D341Med (cell line): ENCODE measurements at regions not wholly inside any gene's neighbourhood (a gene's known extent, or its start where the extent isn't known, plus 50 kb on each side); places are given as distances from the start of the nearest gene placed in this dataset.
"Not testable (repeated sequence)": the region's sequence is repeated elsewhere in the genome, so short reads cannot be mapped to it uniquely, and the experiment has no call there.

ENCODE experiments used
- DNase-seq: peaks from one replicate; pipeline ENCODE4 v3.0.0; 2012; ENCODE audit warnings: low spot score

DNA sequence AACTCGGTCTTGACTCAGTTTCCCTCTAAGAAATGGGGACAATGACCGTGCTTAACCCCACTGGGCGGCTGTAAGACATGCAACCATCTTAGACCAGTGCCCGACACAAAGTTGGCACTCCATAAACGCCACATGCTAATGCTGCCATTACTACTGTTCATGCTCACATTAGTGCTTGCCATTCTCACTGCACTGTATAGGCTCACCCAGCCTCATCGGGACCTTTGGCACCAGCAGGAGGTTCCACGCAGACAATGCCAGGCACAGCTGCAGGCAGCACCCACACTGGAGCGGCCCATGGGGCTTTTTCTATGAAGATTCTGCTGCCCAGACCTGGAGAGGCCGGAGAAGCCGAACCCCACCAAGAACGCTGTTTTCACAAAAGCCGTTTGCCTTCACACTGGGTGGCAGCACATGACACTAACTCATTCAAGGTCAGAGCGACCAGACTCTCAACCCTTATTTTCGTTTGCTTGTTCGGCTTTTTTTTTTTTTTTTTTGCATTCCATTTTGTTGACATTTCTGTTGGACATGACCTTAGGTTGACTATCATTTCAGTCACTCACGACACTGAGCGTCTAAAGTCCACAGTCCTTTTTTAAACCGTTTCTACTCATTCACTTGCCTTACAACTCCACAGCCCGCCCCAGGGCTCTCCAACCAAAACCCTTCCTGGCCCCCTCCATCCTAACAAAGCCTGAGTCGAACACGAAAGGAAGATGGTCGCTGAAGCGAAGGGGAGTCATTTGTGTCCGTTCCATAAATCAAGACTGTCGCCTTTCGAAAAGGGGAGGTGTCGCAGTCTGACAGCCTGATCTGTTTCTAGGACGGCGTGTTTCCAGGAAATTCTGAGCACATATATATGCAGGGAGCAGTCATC, 124.4 kb upstream of the RNF32 start:
- no peak for DNase-seq

DNA sequence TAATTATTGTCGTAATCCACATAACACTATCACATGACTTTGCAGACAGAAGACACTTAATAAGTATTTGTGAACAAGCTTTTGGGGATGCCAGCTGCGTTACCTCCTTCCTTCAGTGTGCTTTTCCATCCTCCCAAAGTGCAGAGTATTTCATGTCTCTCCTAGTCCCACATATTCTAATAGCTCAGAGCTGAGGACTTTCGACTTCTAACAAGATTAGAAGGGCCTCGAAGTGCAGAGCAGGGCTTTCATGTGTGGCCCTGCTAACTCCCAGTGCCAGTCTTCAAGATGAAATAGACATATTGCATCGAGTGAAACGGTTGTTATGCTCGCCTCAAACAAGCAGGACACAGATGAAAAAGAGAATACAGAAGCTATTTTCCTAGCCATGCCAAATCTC, 125.7 kb upstream of the RNF32 start:
- DNase-seq = no peak

DNA sequence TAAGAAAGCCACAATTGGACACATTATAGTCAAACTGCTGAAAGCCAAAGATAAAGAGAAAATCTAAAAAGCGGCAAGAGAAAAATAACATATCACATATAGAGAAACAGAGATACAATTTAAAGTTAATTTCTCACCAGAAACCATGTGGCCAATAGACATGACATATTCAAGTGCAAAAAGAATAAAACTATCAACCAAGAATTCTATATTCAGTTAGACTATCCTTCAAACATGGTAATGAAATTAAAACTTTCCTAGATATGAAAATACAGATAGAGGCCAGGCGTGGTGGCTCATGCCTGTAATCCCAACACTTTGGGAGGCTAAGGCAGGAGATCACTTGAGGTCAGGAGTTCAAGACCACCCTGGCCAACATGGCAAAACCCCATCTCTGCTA, 129.1 kb upstream of the RNF32 start:
- no peak for DNase-seq

DNA sequence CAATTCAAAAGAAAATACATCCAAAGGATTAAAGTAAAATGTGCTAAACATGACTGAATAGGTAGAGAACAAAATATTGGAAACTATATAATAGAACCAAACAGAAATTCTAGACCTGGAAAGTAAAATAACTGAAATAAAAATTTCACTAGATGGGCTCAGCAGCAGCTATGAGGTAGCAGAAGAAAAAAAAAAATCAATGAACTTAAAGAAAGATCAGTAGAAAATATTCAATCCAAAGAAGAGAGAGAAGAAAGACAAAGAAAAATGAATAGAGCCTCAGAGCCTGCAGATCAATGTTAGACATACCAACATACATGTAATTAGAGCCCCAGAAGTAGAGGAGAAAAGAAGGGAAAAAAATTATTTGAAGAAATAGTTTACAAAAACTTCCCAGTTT, 129.6 kb upstream of the RNF32 start:
- no peak for DNase-seq

DNA sequence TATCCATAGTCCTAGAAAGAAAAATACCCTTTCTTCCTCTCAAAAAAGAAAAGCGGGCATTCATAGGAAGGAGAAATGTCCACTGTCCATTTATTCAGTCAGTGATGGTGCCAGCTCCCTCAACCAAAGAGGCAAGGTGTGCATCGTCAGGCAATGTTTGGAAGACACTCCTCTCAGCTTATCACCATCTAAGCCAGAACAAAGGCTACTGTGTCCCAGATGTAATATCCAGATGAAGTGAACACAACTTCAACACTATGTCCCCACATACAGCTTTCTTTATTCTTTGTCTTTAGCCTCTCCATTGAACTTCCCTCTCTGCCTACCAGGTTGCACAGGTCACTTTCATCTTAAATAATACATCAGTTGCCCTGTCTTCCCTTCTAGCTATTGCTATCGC, 131.4 kb upstream of the RNF32 start:
- no peak for DNase-seq

DNA sequence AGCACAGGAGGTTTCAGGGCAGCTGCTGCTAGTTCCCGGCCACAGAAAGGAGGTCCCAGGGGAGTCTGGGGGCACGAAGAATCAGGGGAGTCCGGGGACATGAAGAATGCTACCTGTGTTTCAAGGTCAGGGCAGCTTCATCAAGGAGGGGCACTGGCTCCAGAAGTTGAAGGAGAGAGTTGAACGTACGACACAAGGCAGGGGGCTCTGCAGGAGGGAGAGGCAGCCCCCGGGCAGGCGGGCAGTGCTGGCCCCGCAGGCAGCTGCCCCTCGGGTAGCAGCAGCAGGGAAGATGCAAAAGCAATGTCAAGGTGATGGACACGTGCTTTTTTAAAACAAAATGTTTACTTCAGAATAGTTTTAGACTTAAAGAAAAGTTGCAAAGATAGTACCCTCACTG, 134.7 kb upstream of the RNF32 start:
- no peak for DNase-seq

DNA sequence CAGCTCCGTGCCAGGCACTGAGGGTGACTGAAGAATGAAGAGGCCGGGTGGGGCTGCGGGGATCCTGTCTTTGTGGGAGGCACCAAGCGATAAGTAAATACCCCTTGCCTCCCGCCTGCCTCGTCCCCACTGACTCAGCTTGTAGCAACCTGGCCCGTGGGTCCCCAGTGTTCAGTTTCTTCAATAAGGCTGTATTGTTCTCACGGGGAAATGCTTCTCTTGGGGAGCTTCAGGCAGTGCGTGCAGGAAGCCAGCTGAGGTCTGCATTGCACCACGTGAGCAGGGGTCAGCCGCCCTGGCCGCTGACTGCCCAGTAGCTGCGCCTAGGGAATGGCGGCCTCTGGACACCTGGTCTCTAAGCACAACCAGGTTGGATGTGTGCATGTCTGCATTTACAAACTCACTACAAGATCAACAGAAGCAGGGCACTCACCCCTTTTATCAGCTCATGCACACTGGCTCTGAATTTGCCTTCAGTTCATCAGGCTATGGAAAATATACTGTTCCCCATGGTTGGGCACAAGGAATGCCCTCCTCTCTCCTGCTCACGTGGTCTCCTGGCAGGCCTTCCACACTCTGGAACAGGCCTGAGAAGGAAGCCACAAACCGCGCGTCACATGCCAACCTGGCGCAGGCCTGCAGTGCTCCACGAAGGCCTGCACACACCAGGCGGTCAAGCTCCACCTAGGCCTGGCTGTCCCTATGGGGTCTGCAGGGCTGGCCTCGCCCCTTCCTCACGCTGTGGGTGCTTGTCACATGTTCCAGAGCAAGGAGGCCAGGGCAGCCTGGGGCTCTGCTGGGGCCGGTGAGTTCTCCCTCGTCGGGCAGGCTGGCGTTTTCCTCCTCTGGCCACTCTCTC, 135.7 kb upstream of the RNF32 start:
- DNase-seq = no peak

DNA sequence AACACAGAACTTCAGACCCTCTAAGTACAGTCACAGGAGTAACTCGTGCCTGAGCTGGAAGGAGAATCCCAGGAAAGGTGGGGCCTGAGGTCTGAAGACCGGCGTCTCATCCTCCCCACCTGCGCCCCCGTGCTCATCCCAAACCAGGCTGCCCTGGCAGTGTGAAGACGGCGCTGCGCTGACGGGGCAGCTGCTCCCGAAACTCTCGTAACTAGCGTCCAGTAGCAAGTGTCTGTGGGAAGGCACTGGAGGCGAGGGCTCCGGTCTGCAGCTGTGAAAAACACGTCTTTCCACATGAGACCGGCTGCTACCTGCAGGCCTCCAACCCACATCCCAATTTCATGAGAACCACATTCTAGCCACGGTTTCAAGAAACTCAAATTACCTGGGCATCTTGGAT, 136.6 kb upstream of the RNF32 start:
- DNase-seq = no peak

DNA sequence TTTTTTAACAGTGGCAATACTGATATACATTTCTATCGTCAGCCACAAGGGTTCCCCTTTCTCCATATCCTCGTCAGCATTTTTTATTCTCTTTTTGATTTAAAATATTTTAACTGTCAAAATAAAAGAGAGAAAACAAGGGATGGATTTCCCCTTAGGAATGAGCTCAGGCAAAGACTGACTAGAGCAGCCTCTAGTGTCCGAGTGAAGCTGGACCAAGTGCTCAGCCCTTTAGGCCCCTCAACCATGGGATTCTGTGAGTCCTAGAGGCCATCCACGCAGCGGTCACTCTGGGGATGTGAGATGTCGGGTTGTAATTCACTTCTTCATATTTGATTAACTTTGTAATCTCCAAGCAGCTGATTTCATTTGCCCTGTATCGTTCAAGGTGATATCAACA, 137.4 kb upstream of the RNF32 start:
- DNase-seq = no peak

DNA sequence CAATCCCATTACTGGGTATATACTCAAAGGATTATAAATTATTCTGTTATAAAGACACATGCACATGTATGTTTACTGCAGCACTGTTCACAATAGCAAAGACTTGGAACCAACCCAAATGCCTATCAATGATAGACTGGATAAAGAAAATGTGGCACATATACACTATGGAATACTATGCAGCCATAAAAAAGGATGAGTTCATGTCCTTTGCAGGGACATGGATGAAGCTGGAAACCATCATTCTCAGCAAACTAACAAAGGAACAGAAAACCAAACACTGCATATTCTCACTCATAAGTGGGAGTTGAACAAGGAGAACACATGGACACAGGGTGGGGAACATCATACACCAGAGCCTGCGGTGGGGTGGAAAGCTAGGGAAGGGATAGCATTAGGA, 138.8 kb upstream of the RNF32 start:
- not testable (repeated sequence) for DNase-seq

DNA sequence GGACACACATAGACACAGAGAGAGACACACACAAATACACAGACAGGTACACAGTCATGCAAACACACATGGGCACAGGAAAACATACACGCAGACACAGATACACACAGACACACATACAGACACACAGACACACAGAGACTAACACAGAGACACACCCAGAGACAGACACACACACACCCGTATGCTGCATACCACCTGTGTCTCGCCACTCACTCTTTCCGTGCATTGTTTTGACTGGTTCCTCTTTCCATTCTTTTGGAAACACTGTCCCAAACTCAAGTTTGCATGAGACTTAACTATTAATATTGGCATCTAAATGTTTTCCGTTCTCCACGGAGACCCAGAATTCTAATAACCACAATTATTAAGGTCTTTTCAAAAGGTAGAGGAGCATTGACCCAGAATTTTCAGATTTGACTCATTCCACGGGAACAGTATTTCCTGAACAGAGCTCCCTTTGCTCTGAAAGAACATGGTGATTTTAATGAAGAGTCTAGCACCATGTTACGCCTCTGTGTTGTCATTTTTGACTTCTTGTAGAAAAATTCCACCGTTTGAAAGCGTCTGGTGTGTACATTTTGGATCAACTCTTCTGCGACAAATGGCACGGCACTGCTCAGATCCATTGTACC, 141.2 kb upstream of the RNF32 start:
- no peak for DNase-seq

DNA sequence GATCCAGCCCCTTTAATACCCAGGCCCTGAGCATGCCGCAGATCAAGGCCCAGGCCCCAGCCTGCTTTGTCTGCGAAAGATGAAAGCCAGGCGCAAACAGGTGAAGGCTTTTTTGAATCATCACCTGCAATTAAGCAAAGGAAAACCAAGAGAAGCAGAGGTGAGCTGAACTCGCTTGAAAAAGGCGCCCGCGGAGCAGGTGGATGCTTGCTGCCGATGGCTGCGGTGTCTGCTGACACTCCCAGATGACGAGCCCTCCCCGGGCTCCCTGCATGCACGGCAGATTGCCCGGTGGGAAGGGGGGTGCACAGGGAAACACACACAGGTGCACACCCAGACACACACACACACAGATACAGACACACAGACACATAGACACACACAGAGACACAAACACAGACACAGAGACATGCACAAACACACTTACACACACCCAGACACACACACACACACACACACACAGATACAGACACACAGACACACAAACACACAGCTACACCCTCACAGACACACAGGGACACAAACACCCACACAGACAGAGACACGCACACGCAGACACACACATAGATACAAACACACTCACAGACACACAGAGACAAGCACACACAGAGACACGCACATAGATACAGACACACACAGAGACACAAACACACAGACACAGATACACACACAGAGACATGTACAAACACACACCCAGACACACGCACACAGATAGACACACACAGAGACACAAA, 142.6 kb upstream of the RNF32 start:
- no peak for DNase-seq

DNA sequence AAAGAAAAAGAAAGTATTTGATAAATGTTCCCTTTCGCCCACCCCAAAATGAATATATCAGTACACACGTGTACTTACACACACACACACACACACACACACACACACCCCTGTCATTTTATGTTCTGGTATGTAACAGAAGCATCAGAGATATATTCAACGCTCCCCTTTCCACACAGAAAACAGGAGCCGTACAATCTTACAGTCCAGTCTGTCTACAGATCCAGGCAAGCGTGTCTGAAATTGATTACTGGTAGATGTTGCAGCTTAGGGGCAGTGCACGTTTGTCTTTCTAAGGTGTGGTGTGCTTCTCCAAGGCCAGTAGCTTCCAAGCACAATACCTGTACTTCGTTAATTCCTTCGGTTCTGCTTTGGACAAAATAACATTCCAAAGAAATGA, 143.7 kb upstream of the RNF32 start:
- no peak for DNase-seq

DNA sequence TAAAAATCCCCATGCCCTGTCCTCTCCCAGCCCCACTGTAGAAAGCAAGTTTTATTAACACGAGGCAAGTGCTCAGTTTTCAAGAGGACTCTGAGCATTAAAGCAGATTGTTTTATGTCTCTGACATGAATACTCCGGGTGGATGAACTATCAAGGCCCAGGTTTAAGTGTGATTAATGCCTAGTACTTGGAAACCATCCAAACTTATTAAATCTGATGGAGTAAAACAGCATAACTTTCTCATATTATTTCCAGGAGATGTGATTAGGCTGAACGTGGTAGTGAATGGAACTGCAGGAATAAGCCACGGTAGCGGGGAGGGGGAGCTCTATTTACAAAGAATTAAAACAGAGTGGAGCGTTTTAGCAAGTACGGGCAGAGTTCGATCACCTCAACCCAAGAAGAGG, 144.2 kb upstream of the RNF32 start:
- no peak for DNase-seq

DNA sequence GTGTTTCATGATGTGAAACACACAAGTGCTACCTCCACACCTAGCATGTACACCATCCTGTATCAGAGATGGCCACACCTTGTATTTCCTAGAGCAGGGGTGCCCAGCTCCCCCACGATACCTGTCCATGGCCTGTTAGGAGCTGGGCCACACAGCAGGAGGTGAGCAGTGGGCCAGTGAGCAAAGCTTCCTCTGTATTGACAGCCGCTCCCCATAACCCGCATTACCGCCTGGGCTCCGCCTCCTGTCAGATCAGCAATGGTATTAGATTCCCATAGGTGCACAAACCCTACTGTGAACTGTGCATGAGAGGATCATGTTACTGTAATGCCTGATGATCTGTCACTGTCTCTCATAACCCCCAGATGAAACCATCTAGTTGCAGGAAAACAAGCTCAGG, 145.6 kb upstream of the RNF32 start:
- no peak for DNase-seq

DNA sequence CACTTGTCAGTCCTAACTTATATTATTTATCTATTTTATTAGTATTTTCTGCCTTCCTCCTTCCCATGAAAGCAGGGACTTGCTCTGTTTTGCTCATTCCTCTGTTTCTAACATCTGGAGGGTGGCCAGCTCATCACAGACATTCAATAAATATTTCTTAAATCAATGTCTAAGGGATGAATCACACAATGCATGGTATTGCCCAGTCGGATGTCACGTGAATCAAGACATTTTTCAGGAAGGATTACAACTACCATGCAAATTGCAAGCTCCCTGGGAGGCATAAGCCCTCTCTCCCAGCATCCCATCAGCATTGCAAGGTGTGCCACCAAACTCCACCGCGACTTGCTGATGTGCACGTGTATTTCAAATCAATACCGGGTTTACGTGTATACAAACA, 146.6 kb upstream of the RNF32 start:
- DNase-seq = no peak

DNA sequence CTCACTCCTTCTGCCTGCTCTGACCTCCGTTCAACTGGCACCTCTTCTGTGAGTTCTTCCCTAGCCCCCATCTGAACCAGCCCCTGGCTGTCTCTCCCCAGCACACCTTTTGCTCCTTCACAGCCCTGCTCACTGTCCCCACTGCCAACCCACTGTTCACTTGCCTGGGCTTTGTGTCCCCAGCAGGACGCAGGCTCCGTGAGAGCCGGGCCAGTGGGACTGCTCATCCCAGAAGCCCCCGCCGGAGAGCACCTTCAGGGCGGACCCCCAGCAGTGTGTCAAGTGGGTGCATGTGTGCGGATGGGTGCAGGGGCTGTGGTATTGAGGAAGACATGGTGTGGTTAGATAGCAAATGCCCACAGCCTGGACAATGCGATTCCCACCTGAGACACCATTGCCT, 148.4 kb upstream of the RNF32 start:
- no peak for DNase-seq

DNA sequence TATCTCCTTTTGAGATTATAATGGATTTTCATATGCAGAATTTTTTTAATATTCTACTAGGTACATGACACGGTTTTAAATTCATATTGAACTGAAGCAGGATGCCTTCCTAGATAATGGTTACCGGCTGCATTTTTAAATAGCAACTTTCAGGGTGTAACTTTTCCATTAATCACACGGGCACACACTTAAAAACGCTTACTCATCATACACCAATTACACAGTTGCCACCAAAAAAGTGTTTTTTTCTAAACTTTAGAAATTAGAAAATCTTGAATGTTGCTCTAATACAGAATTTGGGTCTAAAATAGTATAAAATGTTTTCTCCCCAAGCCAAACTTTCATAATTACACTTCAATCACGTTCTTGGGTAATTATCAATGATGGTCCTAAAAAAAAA, 149.1 kb upstream of the RNF32 start:
- no peak for DNase-seq

DNA sequence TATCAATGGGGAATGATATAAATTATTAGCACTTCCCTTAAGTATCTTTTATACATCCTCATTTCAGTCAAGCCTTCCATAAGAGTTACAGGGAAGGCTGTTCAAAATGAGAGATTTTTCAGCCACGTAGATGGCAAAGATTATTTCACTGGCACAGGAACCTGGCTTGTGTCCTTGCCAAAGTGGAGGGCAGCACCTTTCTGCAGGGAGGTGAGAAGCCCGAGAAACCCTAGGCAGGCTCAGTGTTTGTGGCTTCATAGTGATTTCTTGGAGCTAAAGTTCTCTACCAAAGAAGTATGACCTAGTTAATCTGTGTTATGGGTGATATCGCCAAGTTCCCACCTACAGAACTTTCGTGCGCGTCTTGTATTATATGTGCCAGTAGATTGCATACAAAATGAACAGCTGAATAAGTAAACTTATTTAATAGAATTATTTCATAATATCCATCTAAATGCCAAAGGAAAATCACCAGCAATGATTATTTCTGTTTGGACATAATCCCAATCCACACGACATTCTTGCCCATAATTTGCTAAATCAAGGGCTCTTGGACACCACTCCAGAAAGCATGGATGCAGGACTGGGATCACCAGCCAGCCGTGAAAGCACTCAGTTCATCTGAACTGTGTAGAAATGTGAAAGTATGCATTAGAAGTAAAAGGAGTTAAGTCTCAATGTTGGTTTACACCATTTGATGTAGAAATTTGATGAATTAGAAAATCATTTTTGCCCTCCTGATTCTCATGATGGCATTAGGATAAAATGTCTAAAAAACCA, 150.4 kb upstream of the RNF32 start:
- no peak for DNase-seq

DNA sequence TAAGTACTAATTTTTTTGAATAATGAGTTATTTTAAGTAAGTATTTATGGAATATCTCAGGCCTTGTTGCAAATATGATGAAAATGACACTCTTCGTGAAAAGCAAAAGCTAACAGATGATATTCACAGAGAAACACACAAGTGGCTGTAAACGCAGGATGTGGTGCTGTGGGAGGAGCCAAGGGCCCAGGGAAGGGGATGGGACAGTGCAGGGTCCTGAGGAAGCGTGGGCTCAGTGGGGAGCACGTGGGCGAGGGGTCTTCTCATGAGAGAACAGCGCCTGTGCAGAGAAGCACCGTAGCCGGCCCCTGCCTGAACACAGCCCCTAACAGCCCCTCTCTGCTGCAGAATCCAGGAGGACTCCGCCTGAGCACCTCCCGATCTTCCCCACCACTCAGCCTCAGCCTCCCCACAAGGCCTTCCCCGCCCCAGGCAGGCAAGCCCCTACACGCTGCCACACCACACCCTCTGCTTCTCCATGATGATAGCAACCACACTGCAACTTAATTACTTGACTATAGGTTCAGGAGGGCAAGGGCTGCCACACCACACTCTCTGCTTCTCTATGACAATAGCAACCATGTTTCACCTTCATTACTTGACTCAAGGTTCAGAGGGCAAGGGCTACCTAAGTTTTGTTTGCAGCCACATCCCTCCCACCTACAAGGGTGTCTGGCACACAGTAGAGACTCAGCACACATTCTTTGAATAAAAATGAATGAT, 152.6 kb upstream of the RNF32 start:
- no peak for DNase-seq

DNA sequence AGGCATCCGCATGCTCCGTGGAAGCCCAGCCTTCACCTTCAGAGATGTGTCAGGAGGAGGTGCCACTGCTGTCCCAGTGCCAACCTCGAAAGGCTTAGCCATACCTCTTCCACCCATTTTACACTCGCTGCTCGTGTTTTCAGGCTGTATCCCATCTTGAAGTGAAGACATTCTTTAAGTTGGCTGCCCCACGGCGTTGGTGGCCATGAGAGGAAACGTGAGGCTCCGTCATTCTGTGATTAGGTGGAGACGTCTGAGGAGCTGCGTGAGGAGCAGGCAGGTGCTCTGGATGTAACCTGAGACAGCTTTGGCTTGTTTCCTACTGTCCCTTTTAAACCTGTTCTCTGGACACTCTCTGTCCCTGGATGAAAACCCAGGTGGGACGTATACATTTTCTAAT, 159.9 kb upstream of the RNF32 start:
- no peak for DNase-seq
